ENCODE measurements at regions not wholly inside any gene's neighbourhood (a gene's known extent, or its start where the extent isn't known, plus 50 kb on each side); places are given as distances from the start of the nearest gene placed in this dataset.
"Not testable (repeated sequence)": the region's sequence is repeated elsewhere in the genome, so short reads cannot be mapped to it uniquely, and the experiment has no call there.

DNA sequence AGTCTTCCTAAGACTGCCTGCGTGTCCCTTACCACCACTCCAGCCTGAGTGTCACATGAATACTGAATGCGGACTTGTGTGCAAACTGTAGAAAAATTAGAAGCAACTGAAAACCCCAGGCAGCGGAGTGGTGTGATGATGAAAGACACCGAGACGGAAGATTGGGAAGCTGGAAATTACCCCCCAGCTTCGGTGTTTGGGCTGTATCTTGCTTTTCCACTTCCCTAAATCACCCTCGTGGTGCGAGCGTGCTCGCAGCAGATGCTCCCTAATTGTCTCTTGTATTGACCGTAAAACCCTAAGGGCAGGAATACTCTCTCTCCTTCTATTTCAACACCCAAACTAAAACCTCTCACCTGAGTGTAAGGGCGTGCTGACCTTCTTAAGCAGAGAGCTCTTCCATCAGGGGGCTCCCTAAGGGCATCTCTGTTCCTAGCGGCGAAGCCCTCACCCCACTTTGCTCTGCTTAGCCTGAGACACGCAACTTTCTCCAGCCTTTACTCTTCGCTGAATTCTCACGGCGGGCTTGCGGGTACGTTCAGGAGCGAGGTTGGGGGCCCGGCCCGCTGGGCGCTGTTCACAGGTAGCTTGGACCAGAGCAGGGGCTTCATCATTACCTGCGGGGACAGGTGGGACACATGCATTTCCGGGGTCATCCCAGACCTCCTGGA is 62.4 kb downstream of the CRYBB2 start:
- H3K9me3 Mint-ChIP-seq = no peaks in the 10 kb centered on the region
- DNase-seq = no peak
- H3K4me3 Mint-ChIP-seq = peak overlapping the region; percentile 73 to 87
- ATAC-seq (replicated peaks) = peak; percentile 41 to 56
- H3K4me1 Mint-ChIP-seq = peaks cover 15 to 37% of the 10 kb centered on the region in 2 donors
- peak overlapping the region; percentile 79 for H3K27ac Mint-ChIP-seq
- H3K27me3 Mint-ChIP-seq = peaks cover 49 to 51% of the 10 kb centered on the region in 2 donors
- H3K36me3 Mint-ChIP-seq = peaks cover 0 to 2% of the 10 kb centered on the region in 2 donors

DNA sequence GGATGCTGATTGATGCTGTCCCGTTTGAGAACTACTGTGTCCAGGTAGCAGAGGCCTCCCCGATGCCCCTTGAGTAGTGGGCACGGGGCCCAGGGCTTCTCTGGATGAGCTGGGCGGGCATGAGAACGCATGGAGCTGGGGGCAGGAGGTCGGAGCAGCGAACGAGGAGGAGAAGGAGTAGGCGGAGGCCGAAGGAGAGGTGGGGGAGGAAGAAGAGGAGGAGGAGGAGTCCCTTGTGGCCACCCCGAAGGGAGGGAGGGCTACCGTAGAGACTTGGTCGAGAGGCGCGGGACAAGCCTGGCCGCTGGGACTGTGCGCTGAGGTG is 62.9 kb downstream of the CRYBB2 start:
- no peaks in the 10 kb centered on the region for H3K9me3 Mint-ChIP-seq
- H3K4me1 Mint-ChIP-seq = peaks cover 15 to 37% of the 10 kb centered on the region in 2 donors
- DNase-seq (no peak), ATAC-seq (replicated peaks) (peak; percentile 7 to 28)
- peaks cover 51 to 54% of the 10 kb centered on the region in 2 donors for H3K27me3 Mint-ChIP-seq
- peak overlapping the region; percentile 73 to 87 for H3K4me3 Mint-ChIP-seq
- peak overlapping the region; percentile 94 for H3K27ac Mint-ChIP-seq
- peaks cover 0 to 2% of the 10 kb centered on the region in 2 donors for H3K36me3 Mint-ChIP-seq

DNA sequence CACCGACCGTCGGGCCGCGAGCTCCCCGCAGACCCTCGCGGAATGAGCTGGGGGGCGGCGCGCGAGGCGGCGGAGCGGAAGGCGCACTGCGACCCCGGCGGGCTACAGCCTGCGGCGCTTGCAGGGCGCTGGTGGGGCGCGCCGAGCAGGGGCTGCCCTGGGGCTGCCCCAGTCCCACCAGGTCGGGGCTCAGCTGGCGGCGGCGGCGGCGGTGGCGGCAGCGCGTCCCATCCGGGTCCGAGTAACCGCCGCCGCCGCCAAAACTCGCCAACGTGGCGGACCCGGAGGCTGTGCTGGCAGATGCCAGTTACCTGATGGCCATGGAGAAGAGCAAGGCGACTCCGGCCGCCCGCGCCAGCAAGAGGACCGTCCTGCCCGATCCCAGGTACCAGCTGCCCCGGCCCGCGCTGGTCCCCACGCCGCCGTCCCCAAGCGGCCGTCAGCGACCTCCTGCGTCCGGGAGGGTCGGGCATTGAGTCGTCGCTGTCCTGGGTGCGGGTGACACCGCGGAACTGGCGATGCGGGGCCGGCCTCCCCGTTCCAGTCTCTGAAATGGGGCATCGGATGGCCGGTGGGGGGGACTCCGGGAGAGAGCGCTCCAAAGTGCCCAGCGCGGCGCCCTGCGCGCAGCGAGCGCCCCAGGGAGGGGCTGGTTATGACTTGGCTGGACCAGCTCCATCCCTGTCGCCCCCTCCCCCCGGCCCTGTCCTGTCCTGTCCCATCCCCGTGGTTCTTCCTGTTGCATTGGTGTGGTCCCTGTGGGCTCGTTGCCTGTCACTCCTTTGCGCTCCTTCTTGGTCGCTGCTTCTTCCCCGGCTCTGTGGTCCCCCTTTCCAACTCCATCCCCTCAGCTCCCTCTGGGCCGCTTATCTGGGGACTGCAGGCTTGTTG is 63.5 kb downstream of the CRYBB2 start:
- H3K27ac Mint-ChIP-seq = peak overlapping the region; percentile 53
- H3K4me3 Mint-ChIP-seq = peak overlapping the region; percentile 74 to 84
- ATAC-seq (replicated peaks) (peak; percentile 31 to 37), DNase-seq (no peak)
- H3K27me3 Mint-ChIP-seq = peaks cover 51 to 54% of the 10 kb centered on the region in 2 donors
- peaks cover 15 to 37% of the 10 kb centered on the region in 2 donors for H3K4me1 Mint-ChIP-seq
- H3K9me3 Mint-ChIP-seq = no peaks in the 10 kb centered on the region
- peaks cover 0 to 2% of the 10 kb centered on the region in 2 donors for H3K36me3 Mint-ChIP-seq

DNA sequence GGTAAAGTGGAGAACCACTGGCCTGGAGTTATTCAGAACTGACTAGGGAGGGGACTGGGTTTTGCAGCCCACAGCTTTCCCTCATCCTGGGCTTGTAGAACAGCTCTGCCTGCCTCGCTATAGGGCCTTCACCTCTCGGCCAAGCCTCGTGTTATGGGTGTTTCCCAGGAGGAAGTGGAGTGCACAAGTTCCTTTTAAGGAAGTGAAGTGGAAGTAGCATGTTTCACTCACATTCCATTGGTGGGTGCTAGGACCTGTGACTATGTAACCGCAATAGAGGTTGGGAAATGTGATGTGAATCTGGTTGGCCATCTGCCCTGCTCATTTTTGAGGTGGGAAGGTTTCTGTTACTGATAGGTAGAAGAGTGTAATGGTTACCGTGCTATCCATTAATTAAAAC is 69.0 kb downstream of the CRYBB2 start:
- not testable (repeated sequence) for ATAC-seq (replicated peaks); DNase-seq; H3K9me3 Mint-ChIP-seq; H3K4me3 Mint-ChIP-seq; H3K4me1 Mint-ChIP-seq; H3K27ac Mint-ChIP-seq; H3K36me3 Mint-ChIP-seq
- H3K27me3 Mint-ChIP-seq = peaks cover 28 to 30% of the 10 kb centered on the region in 2 donors

DNA sequence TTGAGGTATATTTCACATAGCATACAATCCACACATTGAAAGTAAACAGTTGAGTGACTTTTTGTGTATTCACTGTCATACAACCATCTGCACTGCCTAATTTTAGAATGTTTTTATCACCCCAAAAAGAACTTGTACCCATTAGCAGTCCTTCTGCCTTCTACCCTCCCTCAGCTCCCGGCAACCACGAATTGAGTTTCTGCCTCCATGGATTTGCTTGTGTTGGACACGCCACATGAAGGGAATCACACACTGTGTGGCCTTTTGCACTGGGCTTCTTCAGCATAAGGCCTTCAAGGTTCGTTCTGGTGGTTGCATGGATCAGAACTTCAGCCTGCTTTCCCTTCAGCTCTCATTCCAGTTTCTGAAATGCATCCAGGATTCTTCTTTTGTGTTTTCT is 82.5 kb downstream of the CRYBB2 start:
- not testable (repeated sequence) for H3K4me1 Mint-ChIP-seq
- H3K27me3 Mint-ChIP-seq = peaks cover 11 to 26% of the 10 kb centered on the region in 2 donors

DNA sequence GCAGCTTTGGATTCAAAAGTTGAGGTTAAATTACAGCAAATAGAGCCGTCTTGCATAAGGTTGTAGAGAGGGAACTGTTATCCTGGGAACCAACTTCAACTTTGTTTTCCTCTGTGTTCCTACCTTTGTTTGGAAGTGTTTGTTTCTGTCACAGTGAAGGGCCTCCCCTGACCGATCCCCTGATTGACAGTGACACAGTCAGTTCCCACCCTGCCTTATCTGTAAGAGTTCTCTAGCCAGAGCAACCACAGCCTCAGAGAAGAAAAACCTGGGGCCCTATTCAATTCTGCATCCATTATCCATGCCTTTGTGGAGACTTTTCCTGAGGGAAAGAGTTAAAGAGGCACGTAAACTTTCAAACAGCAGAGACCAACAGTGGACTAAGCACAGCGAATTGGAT is 90.1 kb downstream of the CRYBB2 start:
- peaks cover 17 to 29% of the 10 kb centered on the region in 2 donors for H3K27me3 Mint-ChIP-seq
- not testable (repeated sequence) for DNase-seq, H3K36me3 Mint-ChIP-seq

More for the DNA sequence above, 82.5 kb downstream of the CRYBB2 start:
- not testable (repeated sequence) for H3K27ac Mint-ChIP-seq; H3K4me3 Mint-ChIP-seq; ATAC-seq (replicated peaks); H3K9me3 Mint-ChIP-seq; H3K36me3 Mint-ChIP-seq; DNase-seq

DNA sequence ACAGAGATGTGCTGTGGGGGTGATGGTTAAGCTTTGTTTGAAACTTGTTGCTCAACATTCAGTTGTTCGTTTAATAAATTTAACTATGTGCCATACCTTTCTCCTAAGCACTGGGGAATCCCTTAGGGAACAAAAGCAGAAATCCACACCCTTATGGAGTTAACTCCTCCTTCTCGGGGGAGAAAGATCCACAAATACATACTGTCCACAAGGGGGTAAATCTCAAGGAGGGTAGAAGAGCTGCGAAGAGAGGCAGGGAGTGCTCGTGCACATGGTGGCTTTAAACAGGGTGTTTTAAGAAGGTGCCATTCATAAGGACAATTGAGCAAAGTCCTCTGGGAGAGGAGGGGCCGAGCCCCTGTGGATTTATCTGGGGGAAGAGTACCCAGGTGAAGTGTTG is 92.5 kb downstream of the CRYBB2 start:
- not testable (repeated sequence) for H3K4me1 Mint-ChIP-seq; DNase-seq; H3K27ac Mint-ChIP-seq; ATAC-seq (replicated peaks); H3K36me3 Mint-ChIP-seq; H3K4me3 Mint-ChIP-seq; H3K9me3 Mint-ChIP-seq
- peaks cover 17 to 30% of the 10 kb centered on the region in 2 donors for H3K27me3 Mint-ChIP-seq

More for the DNA sequence above, 90.1 kb downstream of the CRYBB2 start:
- not testable (repeated sequence) for H3K9me3 Mint-ChIP-seq; H3K27ac Mint-ChIP-seq; H3K4me3 Mint-ChIP-seq; H3K4me1 Mint-ChIP-seq; ATAC-seq (replicated peaks)

DNA sequence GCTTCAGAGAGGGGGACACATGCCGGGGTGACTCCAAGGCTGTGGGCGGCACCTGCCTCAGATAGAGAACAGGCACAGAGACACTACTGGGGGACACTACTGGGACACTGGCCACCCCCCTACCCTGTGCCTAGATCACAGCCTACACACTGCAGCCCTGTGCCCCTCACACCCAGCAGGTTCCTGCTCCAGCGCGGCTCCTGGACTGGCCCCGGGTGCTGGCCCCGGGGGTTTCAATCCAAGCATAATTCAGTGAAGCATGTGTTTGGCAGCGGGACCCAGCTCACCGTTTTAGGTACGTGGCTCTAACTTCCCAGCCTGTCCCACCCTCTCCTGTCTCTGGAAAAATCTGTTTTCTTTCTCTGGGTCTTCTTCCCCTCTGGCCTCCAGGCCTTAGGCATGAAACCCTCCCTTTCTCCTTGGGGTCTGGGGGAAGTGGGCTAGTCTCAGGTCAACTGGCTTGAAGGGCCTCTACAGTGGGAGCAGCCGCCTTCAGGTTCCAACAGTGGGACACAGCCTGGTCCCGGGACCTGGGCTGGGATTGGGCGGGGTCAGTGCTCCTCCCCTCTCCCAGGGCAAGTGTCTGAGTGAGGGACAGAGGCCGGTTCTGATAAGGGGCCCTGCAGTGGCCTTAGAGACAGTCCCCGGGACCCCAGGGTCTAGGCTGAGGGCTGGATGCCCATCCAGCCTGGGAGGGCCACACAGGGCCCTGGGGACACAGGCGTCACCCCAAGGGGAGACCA is 98.8 kb downstream of the CRYBB2 start:
- DNase-seq (no peak), ATAC-seq (replicated peaks) (no peak)
- Mint-ChIP-seq H3K36me3 (no peaks in the 10 kb centered on the region), H3K4me1 (no peaks in the 10 kb centered on the region), H3K27me3 (peaks cover 4 to 12% of the 10 kb centered on the region in 2 donors), H3K9me3 (peaks cover 0 to 1% of the 10 kb centered on the region in 2 donors), H3K4me3 (no peak overlapping the region), H3K27ac (no peak overlapping the region)

DNA sequence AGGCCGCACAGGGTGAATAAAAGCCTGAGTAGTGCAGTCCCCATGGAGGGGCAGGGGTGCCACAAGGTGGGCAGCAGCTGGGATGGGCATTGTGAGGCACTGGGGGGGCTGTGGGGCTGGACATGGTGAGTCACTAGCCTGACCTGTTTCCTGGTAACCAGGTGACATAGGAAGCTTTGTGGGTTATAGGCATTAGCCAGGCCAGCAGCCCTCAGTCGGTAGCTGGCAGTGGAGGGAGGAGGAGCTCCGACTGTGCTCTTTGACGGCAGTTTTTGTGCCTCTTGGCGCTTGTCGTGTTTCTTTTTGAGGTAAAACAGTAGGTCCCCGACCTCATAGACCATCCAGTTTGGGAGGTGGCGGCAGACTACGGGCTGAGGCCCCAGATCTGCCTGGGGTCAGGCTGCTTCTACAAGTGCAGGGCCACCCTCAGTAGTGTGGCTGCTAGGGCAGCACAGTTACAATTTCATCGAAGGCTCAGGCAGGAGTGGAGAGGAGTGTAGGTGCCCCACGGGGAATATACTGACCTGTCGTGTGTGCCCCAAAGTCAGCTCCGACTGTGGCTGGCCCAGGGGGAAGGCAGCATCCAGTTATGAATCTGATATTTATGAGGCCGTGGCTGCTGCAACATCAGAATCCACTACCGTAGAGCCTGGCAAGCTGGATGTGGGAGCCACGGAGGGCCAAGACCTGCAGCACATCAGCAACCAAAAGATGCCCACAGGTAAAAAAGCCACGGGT is 107.7 kb downstream of the CRYBB2 start:
- H3K4me3 Mint-ChIP-seq = no peak overlapping the region
- no peak for DNase-seq
- no peak for ATAC-seq (replicated peaks)
- H3K36me3 Mint-ChIP-seq = no peaks in the 10 kb centered on the region
- no peaks in the 10 kb centered on the region for H3K27me3 Mint-ChIP-seq
- no peaks in the 10 kb centered on the region for H3K4me1 Mint-ChIP-seq
- no peak overlapping the region for H3K27ac Mint-ChIP-seq
- H3K9me3 Mint-ChIP-seq = no peaks in the 10 kb centered on the region

DNA sequence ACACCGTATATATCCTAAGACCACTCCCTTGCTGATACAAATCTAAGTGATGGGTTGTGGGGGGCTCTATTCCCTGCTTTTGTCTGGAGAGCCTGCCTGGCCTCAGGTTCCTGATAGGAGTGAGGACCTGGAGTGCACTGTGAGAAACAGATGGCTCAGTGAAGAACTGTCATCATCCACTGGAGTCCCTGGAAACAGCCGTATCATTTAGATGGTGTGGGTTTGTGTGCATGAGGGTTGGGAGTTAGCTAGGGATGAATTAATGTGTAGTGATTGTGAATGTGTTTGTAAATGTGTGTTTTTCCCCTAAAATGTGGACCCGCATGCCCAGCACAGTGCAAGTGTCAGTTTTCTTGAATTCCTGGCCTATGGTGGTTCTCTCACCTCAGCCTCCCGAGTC is 111.6 kb downstream of the CRYBB2 start:
- Mint-ChIP-seq H3K4me1 (peaks cover 0 to 2% of the 10 kb centered on the region in 2 donors), H3K4me3 (no peak overlapping the region), H3K27ac (no peak overlapping the region), H3K9me3 (peaks cover 1 to 3% of the 10 kb centered on the region in 2 donors), H3K36me3 (peaks cover 0 to 4% of the 10 kb centered on the region in 2 donors), H3K27me3 (peaks cover 0 to 3% of the 10 kb centered on the region in 2 donors)
- ATAC-seq (replicated peaks) = no peak
- DNase-seq = no peak

DNA sequence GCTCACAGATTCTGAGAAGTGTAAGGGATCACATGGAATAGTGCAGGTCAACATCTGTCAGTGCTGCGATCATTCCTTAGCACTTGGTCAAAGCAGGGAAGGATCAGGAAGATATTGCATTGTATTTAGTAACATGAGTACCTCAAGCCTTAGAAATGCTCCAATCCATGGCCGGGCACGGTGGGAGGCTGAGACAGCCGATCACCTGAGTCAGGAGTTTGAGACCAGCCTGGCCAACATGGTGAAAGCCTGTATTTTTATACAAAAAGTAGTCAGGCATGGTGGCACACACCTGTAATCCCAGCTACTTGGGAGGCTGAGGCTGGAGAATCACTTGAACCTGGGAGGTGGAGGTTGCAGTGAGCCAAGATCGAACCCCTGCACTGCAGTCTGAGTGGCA is 112.5 kb downstream of the CRYBB2 start:
- not testable (repeated sequence) for DNase-seq; H3K4me1 Mint-ChIP-seq; H3K36me3 Mint-ChIP-seq; H3K27ac Mint-ChIP-seq; H3K9me3 Mint-ChIP-seq; H3K27me3 Mint-ChIP-seq; ATAC-seq (replicated peaks); H3K4me3 Mint-ChIP-seq

DNA sequence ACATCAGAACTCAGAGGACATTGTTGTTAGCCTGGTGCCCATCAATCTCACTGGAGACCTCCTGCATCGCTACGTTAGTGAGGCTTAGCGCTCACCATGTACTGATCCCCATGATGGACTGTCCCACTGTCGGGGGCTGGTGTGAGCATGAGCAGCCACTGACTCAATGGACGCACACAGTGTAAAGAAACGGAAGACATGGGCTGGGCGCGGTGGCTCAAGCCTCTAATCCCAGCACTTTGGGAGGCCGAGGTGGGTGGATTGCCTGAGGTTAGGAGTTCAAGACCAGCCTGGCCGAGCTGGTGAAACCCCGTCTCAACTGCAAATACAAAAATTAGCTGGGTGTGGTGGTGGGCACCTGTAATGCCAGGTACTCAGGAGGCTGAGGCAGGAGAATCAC is 112.9 kb downstream of the CRYBB2 start:
- ATAC-seq (replicated peaks) (no peak), DNase-seq (no peak)
- Mint-ChIP-seq H3K27me3 (peaks cover 0 to 3% of the 10 kb centered on the region in 2 donors), H3K4me1 (peaks cover 0 to 2% of the 10 kb centered on the region in 2 donors), H3K9me3 (peaks cover 3% of the 10 kb centered on the region in 2 donors), H3K4me3 (no peak overlapping the region), H3K36me3 (peaks cover 0 to 4% of the 10 kb centered on the region in 2 donors), H3K27ac (peak overlapping the region; percentile 59)

DNA sequence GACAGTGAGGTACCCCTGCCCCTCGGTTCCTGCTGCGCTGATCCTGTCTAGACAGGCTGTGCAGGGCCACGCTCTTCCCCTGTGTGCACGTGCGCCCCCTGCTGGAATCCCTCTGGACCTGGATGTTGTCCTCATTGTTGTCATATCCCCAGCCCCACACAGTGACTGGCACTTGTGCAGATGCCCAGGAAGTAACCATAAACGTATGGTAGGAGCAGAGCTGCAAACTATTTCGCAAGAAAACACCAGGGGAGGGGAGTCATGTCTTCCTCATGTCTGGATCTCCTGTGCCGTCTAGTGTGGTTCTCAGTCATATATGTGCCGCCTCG is 114.7 kb downstream of the CRYBB2 start:
- Mint-ChIP-seq H3K36me3 (peaks cover 0 to 8% of the 10 kb centered on the region in 2 donors), H3K4me3 (no peak overlapping the region), H3K4me1 (peaks cover 0 to 2% of the 10 kb centered on the region in 2 donors), H3K9me3 (peaks cover 3 to 7% of the 10 kb centered on the region in 2 donors), H3K27me3 (peaks cover 0 to 3% of the 10 kb centered on the region in 2 donors), H3K27ac (no peak overlapping the region)
- ATAC-seq (replicated peaks) = peak; percentile 69 to 71
- peak; percentile 3 for DNase-seq

DNA sequence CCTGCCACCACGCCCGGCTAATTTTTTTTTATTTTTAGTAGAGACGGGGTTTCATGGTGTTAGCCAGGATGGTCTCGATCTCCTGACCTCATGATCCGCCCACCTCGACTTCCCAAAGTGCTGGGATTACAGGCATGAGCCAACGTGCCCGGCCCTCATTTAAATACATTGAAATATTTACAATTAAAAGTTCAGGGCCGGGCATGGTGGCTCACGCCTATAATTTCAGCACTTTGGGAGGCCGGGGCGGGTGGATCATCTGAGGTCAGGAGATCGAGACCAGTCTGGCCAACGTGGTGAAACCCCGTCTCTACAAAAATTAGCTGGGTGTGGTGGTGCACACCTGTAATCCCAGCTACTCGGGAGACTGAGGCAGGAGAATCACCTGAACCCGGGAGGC is 115.2 kb downstream of the CRYBB2 start:
- not testable (repeated sequence) for H3K36me3 Mint-ChIP-seq; H3K4me3 Mint-ChIP-seq; H3K9me3 Mint-ChIP-seq; DNase-seq; ATAC-seq (replicated peaks); H3K4me1 Mint-ChIP-seq; H3K27me3 Mint-ChIP-seq; H3K27ac Mint-ChIP-seq

All from stimulated activated naive B cell treated with anti-CD40 and anti-IgM and Interleukin-4, amounts not matched to agents 10 μg/mL and 1 μg/mL and 100 μg/mL, for 72 hours (primary cell).